Panc1 (cell line): ENCODE measurements at regions not wholly inside any gene's neighbourhood (a gene's known extent, or its start where the extent isn't known, plus 50 kb on each side); places are given as distances from the start of the nearest gene placed in this dataset.

Source experiments
- ATAC-seq: fragments of 200-7000 bp; cut with Tn5 transposase; 2 replicates; pipeline ENCODE4 v1.9.1; 2020; ENCODE audit warnings: mild to moderate bottlenecking, moderate library complexity
- BruUV-seq: library from RNA; stranded (reverse); fragments of 400-500 nt; replicated peaks from 2 replicates; lab custom pipeline; 2021; lab: Mats Ljungman, UMichigan
- CTCF ChIA-PET: fragments of 300-600 bp; sonication (Branson Sonifier 250); formaldehyde crosslinking; loops from one replicate; lab custom pipeline; 2022; ENCODE audit warnings: antibody characterized with exemption; lab: Charles Lee
- POLR2A ChIA-PET: fragments of 300-600 bp; sonication (Branson Sonifier 250); formaldehyde crosslinking; loops from one replicate; lab custom pipeline; 2022; ENCODE audit warnings: antibody characterized with exemption; lab: Charles Lee
- DNase-seq: peaks from one replicate; pipeline ENCODE4 v3.0.0-alpha.2; 2010; ENCODE audit warnings: low read depth, low spot score
- H3K27ac ChIP-seq: 2 replicates; pipeline ENCODE4 v1.5.1; 2011; ENCODE audit warnings: mild to moderate bottlenecking, low read length, inconsistent platforms
- H3K27me3 ChIP-seq: fragments of 200-500 bp; sonication (Bioruptor generic); 2 replicates; pipeline ENCODE4 v1.6.0; 2014; ENCODE audit warnings: low read length, inconsistent platforms; ENCODE audit not compliant: control insufficient read depth, insufficient read depth
- H3K36me3 ChIP-seq: fragments of 200-500 bp; sonication (Bioruptor generic); 2 replicates; pipeline ENCODE4 v1.5.1; 2014; ENCODE audit warnings: inconsistent platforms, mild to moderate bottlenecking, low read length, moderate library complexity; ENCODE audit not compliant: control insufficient read depth, insufficient read depth
- H3K4me1 ChIP-seq: 2 replicates; pipeline ENCODE4 v1.5.1; 2011; ENCODE audit warnings: inconsistent platforms, mild to moderate bottlenecking, low read length, moderate library complexity; ENCODE audit not compliant: control insufficient read depth, insufficient read depth
- H3K4me3 ChIP-seq, 2 experiments: 2 replicates each; pipeline ENCODE4 v1.5.1; 2011 to 2012; ENCODE audit warnings: low read depth in 2 of 2, low read length in 2 of 2, mild to moderate bottlenecking in 2 of 2, inconsistent platforms in 1 of 2, moderate library complexity in 1 of 2
- H3K9me3 ChIP-seq: fragments of 200-500 bp; sonication (Bioruptor generic); 2 replicates; pipeline ENCODE4 v1.5.1; 2014; ENCODE audit warnings: low read depth, mild to moderate bottlenecking, inconsistent platforms, low read length, moderate library complexity; ENCODE audit not compliant: control insufficient read depth, insufficient read depth
- POLR2AphosphoS5 ChIP-seq: IDR thresholded peaks from 2 replicates; pipeline ENCODE4 v1.6.1; 2012; ENCODE audit warnings: mild to moderate bottlenecking, low read depth, low read length, moderate library complexity
- SIN3A ChIP-seq: IDR thresholded peaks from 2 replicates; pipeline ENCODE4 v1.6.1; 2012; ENCODE audit warnings: low read depth, mild to moderate bottlenecking, low read length, moderate library complexity, borderline replicate concordance; ENCODE audit not compliant: insufficient read depth
- TCF7L2 ChIP-seq: IDR thresholded peaks from 2 replicates; pipeline ENCODE4 v1.6.1; 2011; ENCODE audit warnings: mild to moderate bottlenecking, low read depth, low read length, inconsistent platforms
- in situ Hi-C: cut with HindIII; loops from 2 replicates; pipeline ENCODE4 v1.10.0; 2016; ENCODE audit warnings: low sequenced_read_pairs, low pct_unique_long_range_greater_than_20kb
- intact Hi-C: fragments of 100-400 bp; cut with micrococcal nuclease; formaldehyde crosslinking; loops from one replicate; pipeline ENCODE4 v1.10.0; 2022; ENCODE audit not compliant: unreplicated experiment
- TF ChIP-seq, protein P1 (sequence below), 2 experiments: IDR thresholded peaks; 2 replicates each; pipeline ENCODE4 v1.6.1; 2011 to 2012; ENCODE audit warnings: low read depth in 2 of 2, control low read depth in 1 of 2, low read length in 1 of 2, mild to moderate bottlenecking in 1 of 2, moderate library complexity in 1 of 2; ENCODE audit not compliant: insufficient read depth in 1 of 2
- TF ChIP-seq, protein P2 (sequence below): fragments of 450-650 bp; IDR thresholded peaks from 2 replicates; pipeline ENCODE4 v1.5.1; 2017; ENCODE audit warnings: mild to moderate bottlenecking

DNA sequence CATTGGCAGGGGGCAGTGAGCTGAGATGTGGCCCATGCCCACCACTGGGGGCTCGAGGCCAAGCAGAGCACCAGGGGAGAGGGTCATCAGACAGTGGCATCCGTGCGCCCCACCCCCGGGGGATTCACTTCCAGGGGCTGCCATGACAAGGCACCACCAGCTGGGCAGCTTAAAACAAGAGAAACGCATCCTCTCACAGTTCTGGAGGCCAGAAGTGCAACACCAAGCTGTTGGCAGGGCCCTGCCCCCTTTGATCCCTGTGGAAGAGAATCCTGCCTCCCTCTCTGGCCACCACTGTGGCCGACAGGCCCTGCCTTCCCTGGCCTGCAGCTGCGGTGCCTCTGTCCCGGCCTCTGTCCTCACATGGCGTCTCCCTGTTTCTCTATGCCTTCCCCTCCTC, 187.7 kb upstream of the ID2 start:
- in situ Hi-C loops (no loop called here), intact Hi-C loops (no loop called here)
- H3K27ac ChIP-seq, result no peak overlapping the region
- H3K4me3 ChIP-seq, result no peak overlapping the region
- ATAC-seq (no peak), DNase-seq (no peak)
- no peaks in the 10 kb centered on the region for H3K9me3 ChIP-seq
- H3K36me3 ChIP-seq, result no peaks in the 10 kb centered on the region
- no peaks in the 10 kb centered on the region for H3K4me1 ChIP-seq
- H3K27me3 ChIP-seq, result peaks cover 3% of the 10 kb centered on the region; the same call in 1 of the 2 replicates
- CTCF ChIA-PET, result no interaction called here
- POLR2A ChIA-PET, result no interaction called here
- TF ChIP-seq TCF7L2, result no peak
- TF ChIP-seq, protein P1, sequence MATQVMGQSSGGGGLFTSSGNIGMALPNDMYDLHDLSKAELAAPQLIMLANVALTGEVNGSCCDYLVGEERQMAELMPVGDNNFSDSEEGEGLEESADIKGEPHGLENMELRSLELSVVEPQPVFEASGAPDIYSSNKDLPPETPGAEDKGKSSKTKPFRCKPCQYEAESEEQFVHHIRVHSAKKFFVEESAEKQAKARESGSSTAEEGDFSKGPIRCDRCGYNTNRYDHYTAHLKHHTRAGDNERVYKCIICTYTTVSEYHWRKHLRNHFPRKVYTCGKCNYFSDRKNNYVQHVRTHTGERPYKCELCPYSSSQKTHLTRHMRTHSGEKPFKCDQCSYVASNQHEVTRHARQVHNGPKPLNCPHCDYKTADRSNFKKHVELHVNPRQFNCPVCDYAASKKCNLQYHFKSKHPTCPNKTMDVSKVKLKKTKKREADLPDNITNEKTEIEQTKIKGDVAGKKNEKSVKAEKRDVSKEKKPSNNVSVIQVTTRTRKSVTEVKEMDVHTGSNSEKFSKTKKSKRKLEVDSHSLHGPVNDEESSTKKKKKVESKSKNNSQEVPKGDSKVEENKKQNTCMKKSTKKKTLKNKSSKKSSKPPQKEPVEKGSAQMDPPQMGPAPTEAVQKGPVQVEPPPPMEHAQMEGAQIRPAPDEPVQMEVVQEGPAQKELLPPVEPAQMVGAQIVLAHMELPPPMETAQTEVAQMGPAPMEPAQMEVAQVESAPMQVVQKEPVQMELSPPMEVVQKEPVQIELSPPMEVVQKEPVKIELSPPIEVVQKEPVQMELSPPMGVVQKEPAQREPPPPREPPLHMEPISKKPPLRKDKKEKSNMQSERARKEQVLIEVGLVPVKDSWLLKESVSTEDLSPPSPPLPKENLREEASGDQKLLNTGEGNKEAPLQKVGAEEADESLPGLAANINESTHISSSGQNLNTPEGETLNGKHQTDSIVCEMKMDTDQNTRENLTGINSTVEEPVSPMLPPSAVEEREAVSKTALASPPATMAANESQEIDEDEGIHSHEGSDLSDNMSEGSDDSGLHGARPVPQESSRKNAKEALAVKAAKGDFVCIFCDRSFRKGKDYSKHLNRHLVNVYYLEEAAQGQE (IDR thresholded peaks at IDR 0.05; ENCODE audit: insufficient read depth in 1 of 2, low read depth in 2 of 2, low read length in 1 of 2), result no peak
- no peak for TF ChIP-seq POLR2AphosphoS5
- no peak for TF ChIP-seq SIN3A
- TF ChIP-seq, protein P2, sequence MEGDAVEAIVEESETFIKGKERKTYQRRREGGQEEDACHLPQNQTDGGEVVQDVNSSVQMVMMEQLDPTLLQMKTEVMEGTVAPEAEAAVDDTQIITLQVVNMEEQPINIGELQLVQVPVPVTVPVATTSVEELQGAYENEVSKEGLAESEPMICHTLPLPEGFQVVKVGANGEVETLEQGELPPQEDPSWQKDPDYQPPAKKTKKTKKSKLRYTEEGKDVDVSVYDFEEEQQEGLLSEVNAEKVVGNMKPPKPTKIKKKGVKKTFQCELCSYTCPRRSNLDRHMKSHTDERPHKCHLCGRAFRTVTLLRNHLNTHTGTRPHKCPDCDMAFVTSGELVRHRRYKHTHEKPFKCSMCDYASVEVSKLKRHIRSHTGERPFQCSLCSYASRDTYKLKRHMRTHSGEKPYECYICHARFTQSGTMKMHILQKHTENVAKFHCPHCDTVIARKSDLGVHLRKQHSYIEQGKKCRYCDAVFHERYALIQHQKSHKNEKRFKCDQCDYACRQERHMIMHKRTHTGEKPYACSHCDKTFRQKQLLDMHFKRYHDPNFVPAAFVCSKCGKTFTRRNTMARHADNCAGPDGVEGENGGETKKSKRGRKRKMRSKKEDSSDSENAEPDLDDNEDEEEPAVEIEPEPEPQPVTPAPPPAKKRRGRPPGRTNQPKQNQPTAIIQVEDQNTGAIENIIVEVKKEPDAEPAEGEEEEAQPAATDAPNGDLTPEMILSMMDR, result no peak
- BruUV-seq, result no TSS peak

DNA sequence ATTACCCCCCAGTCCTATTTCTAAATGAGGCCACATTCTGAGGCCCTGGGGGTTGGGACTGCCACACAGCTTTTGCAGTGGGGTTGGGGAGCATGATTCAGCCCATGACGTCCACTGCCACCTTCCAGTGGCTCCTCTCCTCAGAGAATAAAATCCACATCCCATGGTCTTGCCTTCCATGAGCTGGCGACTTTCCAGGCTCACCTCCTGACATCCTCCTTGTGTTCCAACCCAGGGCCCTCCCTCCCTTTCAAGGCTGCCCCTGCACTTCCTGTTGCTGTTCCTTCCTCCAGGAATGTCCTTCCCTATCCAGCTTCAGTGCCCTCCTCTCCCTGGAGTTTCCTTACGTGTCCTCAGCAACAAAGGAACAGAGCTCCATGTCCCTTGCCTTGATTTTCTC, 187.3 kb upstream of the ID2 start:
- intact Hi-C loops (no loop called here), in situ Hi-C loops (no loop called here)
- TF ChIP-seq SIN3A (no peak), POLR2AphosphoS5 (no peak), TCF7L2 (no peak)
- TF ChIP-seq, protein P1 (IDR thresholded peaks at IDR 0.05; ENCODE audit: insufficient read depth in 1 of 2, low read depth in 2 of 2, low read length in 1 of 2), result no peak
- TF ChIP-seq, protein P2, result no peak
- Histone ChIP-seq H3K27me3 (peaks cover 3% of the 10 kb centered on the region; the same call in 1 of the 2 replicates), H3K9me3 (no peaks in the 10 kb centered on the region), H3K4me3 (no peak overlapping the region), H3K27ac (no peak overlapping the region), H3K4me1 (no peaks in the 10 kb centered on the region), H3K36me3 (no peaks in the 10 kb centered on the region)
- no TSS peak for BruUV-seq
- ChIA-PET CTCF (no interaction called here), POLR2A (no interaction called here)
- DNase-seq (no peak), ATAC-seq (no peak)
